Fibroblast of mammary gland (primary cell): ENCODE measurements at regions not wholly inside any gene's neighbourhood (a gene's known extent, or its start where the extent isn't known, plus 50 kb on each side); places are given as distances from the start of the nearest gene placed in this dataset.

Experiments
- DNase-seq: peaks from one replicate; pipeline ENCODE4 v3.0.0-alpha.2; 2010; ENCODE audit warnings: low read depth
- H3K4me3 ChIP-seq: 2 replicates; pipeline ENCODE4 v1.5.1; 2011; ENCODE audit warnings: low read depth, mild to moderate bottlenecking, low read length, moderate library complexity; ENCODE audit not compliant: control insufficient read depth
- TF ChIP-seq, protein P1 (sequence below): conservative IDR thresholded peaks from 2 replicates; pipeline ENCODE4 v1.5.1; 2011; ENCODE audit warnings: low read depth, low read length, inconsistent platforms; ENCODE audit not compliant: control insufficient read depth, insufficient read depth

- DNase-seq: no peak
- TF ChIP-seq, protein P1, sequence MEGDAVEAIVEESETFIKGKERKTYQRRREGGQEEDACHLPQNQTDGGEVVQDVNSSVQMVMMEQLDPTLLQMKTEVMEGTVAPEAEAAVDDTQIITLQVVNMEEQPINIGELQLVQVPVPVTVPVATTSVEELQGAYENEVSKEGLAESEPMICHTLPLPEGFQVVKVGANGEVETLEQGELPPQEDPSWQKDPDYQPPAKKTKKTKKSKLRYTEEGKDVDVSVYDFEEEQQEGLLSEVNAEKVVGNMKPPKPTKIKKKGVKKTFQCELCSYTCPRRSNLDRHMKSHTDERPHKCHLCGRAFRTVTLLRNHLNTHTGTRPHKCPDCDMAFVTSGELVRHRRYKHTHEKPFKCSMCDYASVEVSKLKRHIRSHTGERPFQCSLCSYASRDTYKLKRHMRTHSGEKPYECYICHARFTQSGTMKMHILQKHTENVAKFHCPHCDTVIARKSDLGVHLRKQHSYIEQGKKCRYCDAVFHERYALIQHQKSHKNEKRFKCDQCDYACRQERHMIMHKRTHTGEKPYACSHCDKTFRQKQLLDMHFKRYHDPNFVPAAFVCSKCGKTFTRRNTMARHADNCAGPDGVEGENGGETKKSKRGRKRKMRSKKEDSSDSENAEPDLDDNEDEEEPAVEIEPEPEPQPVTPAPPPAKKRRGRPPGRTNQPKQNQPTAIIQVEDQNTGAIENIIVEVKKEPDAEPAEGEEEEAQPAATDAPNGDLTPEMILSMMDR: no peak
- H3K4me3 ChIP-seq: no peak overlapping the region
Measured at GRCh38 chr7:115117748-115118147, 195.9 kb downstream of the MDFIC start.

- DNase-seq: no peak
- TF ChIP-seq, protein P1: no peak
Measured at GRCh38 chr7:115116773-115117715, 195.2 kb downstream of the MDFIC start.

GRCh38 chr7:115113776-115114175 is 191.9 kb downstream of the MDFIC start:
- TF ChIP-seq, protein P1: no peak
- DNase-seq: no peak
- H3K4me3 ChIP-seq: no peak overlapping the region

More at GRCh38 chr7:115116773-115117715, 195.2 kb downstream of the MDFIC start:
- H3K4me3 ChIP-seq: no peak overlapping the region

- no peak overlapping the region for H3K4me3 ChIP-seq
- no peak for DNase-seq
- TF ChIP-seq, protein P1: no peak
Measured at GRCh38 chr7:115113131-115113530, 191.2 kb downstream of the MDFIC start.

DNA sequence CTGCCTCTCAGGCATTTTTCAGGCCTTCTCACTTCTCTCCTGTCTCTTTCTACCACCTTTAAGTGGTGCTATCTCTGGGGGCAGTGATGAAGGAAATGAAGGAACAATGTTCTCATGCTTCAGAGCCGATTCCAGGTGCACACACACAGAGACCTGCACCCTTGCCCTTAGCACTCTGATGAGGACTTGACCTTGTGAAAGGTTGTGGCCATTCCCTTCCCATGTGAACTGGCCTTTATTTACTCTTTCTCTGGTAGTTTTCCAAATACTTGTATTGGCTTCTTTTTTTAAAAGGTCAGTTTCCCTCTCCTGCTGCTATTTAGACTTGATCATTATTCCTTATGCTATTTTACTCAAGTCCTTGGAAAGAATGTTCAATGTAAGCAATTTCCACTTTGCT is 188.6 kb downstream of the MDFIC start:
- TF ChIP-seq, protein P1: no peak
- no peak for DNase-seq
- no peak overlapping the region for H3K4me3 ChIP-seq

GRCh38 chr7:115106316-115106715 is 184.4 kb downstream of the MDFIC start:
- TF ChIP-seq, protein P1: no peak
- H3K4me3 ChIP-seq: no peak overlapping the region
- no peak for DNase-seq
